Loucy (cell line): ENCODE measurements at regions not wholly inside any gene's neighbourhood (a gene's known extent, or its start where the extent isn't known, plus 50 kb on each side); places are given as distances from the start of the nearest gene placed in this dataset.
"Not testable (repeated sequence)": the region's sequence is repeated elsewhere in the genome, so short reads cannot be mapped to it uniquely, and the experiment has no call there.

Experiments
- EZH2phosphoT487 ChIP-seq: fragments of 200-600 bp; IDR thresholded peaks from 2 replicates; pipeline ENCODE4 v1.6.1; 2018; ENCODE audit warnings: antibody characterized with exemption, mild to moderate bottlenecking, moderate library complexity, borderline replicate concordance
- TF ChIP-seq, protein P1 (sequence below): fragments of 200-600 bp; sonication (generic); conservative IDR thresholded peaks from 2 replicates; pipeline ENCODE4 v1.5.1; 2014; ENCODE audit warnings: mild to moderate bottlenecking, antibody characterized with exemption, low read length

DNA sequence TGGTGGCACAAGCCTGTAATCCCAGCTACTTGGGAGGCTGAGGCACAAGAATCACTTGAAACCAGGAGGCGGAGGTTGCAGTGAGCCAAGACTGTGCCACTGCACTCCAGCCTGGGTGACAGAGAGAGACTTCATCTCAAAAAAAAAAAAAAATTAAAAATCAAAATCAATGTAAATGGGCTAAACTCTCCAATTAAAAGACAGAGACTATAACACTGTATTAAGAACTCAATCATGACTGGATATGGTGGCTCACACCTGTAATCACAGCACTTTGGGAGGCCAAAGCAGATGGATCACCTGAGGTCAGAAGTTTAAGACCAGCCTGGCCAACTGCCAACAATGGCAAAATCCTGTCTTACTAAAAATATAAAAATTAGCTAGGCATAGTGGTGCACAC is 68.4 kb upstream of the HMGXB4 start:
- not testable (repeated sequence) for TF ChIP-seq EZH2phosphoT487
- TF ChIP-seq, protein P1, sequence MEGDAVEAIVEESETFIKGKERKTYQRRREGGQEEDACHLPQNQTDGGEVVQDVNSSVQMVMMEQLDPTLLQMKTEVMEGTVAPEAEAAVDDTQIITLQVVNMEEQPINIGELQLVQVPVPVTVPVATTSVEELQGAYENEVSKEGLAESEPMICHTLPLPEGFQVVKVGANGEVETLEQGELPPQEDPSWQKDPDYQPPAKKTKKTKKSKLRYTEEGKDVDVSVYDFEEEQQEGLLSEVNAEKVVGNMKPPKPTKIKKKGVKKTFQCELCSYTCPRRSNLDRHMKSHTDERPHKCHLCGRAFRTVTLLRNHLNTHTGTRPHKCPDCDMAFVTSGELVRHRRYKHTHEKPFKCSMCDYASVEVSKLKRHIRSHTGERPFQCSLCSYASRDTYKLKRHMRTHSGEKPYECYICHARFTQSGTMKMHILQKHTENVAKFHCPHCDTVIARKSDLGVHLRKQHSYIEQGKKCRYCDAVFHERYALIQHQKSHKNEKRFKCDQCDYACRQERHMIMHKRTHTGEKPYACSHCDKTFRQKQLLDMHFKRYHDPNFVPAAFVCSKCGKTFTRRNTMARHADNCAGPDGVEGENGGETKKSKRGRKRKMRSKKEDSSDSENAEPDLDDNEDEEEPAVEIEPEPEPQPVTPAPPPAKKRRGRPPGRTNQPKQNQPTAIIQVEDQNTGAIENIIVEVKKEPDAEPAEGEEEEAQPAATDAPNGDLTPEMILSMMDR, result not testable (repeated sequence)
